Mesendoderm (in vitro differentiated cells): ENCODE measurements at regions not wholly inside any gene's neighbourhood (a gene's known extent, or its start where the extent isn't known, plus 50 kb on each side); places are given as distances from the start of the nearest gene placed in this dataset.

Experiments used
- DNase-seq: peaks from one replicate; pipeline ENCODE4 v3.0.0; 2013
- H2AK5ac ChIP-seq: 2 replicates; pipeline ENCODE4 v1.6.1; 2013; ENCODE audit warnings: low read length, inconsistent platforms
- H2BK120ac ChIP-seq: 2 replicates; pipeline ENCODE4 v1.6.1; 2013; ENCODE audit warnings: low read depth, mild to moderate bottlenecking, low read length, moderate library complexity, mixed read lengths
- H2BK15ac ChIP-seq: replicated peaks from 2 replicates; pipeline ENCODE4 v1.6.1; 2013; ENCODE audit warnings: low read depth, mild to moderate bottlenecking, moderate library complexity
- H2BK5ac ChIP-seq: 2 replicates; pipeline ENCODE4 v1.6.1; 2013; ENCODE audit warnings: low read length, inconsistent platforms
- H3K18ac ChIP-seq: 2 replicates; pipeline ENCODE4 v1.6.1; 2013; ENCODE audit warnings: mild to moderate bottlenecking, low read length, mixed read lengths
- H3K23ac ChIP-seq: one replicate; pipeline ENCODE4 v1.6.1; 2013; ENCODE audit warnings: low read length
- H3K27ac ChIP-seq: 2 replicates; pipeline ENCODE4 v1.5.1; 2013; ENCODE audit warnings: low read depth, mild to moderate bottlenecking, inconsistent platforms, low read length, moderate library complexity
- H3K27me3 ChIP-seq: 2 replicates; pipeline ENCODE4 v1.6.1; 2013; ENCODE audit warnings: low read length, control low read depth, mild to moderate bottlenecking, inconsistent platforms; ENCODE audit not compliant: insufficient read depth, poor library complexity
- H3K36me3 ChIP-seq: 2 replicates; pipeline ENCODE4 v1.6.1; 2013; ENCODE audit warnings: low read length, inconsistent platforms; ENCODE audit not compliant: control insufficient read depth, insufficient read depth
- H3K4ac ChIP-seq: one replicate; pipeline ENCODE4 v1.6.1; 2013; ENCODE audit warnings: low read depth, mild to moderate bottlenecking, low read length, moderate library complexity
- H3K4me1 ChIP-seq: 2 replicates; pipeline ENCODE4 v1.6.1; 2013; ENCODE audit warnings: low read depth, low read length, inconsistent platforms; ENCODE audit not compliant: control insufficient read depth
- H3K4me2 ChIP-seq: 2 replicates; pipeline ENCODE4 v1.6.1; 2013; ENCODE audit warnings: low read length
- H3K4me3 ChIP-seq: 2 replicates; pipeline ENCODE4 v1.5.1; 2013; ENCODE audit warnings: mild to moderate bottlenecking, low read length
- H3K56ac ChIP-seq: one replicate; pipeline ENCODE4 v1.6.1; 2013; ENCODE audit warnings: low read length
- H3K79me1 ChIP-seq: 2 replicates; pipeline ENCODE4 v1.6.1; 2013; ENCODE audit warnings: low read length, inconsistent platforms
- H3K79me2 ChIP-seq: 2 replicates; pipeline ENCODE4 v1.6.1; 2013; ENCODE audit warnings: mild to moderate bottlenecking, low read length; ENCODE audit not compliant: control insufficient read depth, insufficient read depth
- H3K9ac ChIP-seq: 2 replicates; pipeline ENCODE4 v1.6.1; 2013; ENCODE audit warnings: low read length, inconsistent platforms
- H4K5ac ChIP-seq: one replicate; pipeline ENCODE4 v1.6.1; 2013; ENCODE audit warnings: low read length
- H4K8ac ChIP-seq: one replicate; pipeline ENCODE4 v1.6.1; 2013; ENCODE audit warnings: low read depth, mild to moderate bottlenecking, control low read depth, low read length, moderate library complexity
- WGBS: extraction: QIAGEN DNeasy Blood & Tissue Kit; methylation state at CpG from one replicate; pipeline ENCODE4 v1.1.7; 2013; ENCODE audit warnings: low lambda C conversion rate, missing lambda C conversion rate; ENCODE audit not compliant: insufficient coverage; ENCODE audit errors: extremely low coverage; 5-methylcytosine and 5-hydroxymethylcytosine counted together

DNA sequence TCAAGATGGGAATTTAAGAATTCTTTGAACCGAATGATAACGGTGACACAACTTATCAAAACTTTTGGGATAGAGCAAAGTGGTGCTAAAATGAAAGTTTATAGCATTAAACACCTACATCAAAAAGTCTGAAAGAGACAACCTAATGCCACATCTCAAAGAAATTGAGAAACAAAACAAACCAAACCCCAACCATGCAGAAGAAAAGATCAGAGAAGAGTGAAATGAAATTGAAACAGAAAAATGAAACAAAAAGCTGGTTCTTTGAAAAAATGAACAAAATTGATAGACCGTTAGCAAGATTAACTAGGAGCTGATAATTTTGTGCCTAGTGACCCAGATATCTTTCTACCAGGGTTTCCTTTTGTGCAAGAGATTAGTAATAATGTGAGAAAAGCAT lies 248.0 kb upstream of the EYS start:
- DNase-seq, result no peak
- Histone ChIP-seq H3K27ac (no peak overlapping the region), H4K8ac (no peak overlapping the region), H3K9ac (no peak overlapping the region), H3K79me2 (no peaks in the 10 kb centered on the region), H3K23ac (no peak overlapping the region), H3K36me3 (no peaks in the 10 kb centered on the region), H2BK120ac (no peak overlapping the region), H2BK5ac (no peak overlapping the region), H3K27me3 (no peaks in the 10 kb centered on the region), H2BK15ac (no peak overlapping the region), H2AK5ac (no peak overlapping the region), H3K4me3 (no peak overlapping the region), H4K5ac (no peak overlapping the region), H3K4me2 (no peak overlapping the region), H3K4me1 (no peaks in the 10 kb centered on the region), H3K79me1 (no peaks in the 10 kb centered on the region), H3K18ac (no peak overlapping the region), H3K4ac (no peak overlapping the region), H3K56ac (no peak overlapping the region)
- WGBS, result no CpG with 5 or more reads among the region's 3 CpGs

DNA sequence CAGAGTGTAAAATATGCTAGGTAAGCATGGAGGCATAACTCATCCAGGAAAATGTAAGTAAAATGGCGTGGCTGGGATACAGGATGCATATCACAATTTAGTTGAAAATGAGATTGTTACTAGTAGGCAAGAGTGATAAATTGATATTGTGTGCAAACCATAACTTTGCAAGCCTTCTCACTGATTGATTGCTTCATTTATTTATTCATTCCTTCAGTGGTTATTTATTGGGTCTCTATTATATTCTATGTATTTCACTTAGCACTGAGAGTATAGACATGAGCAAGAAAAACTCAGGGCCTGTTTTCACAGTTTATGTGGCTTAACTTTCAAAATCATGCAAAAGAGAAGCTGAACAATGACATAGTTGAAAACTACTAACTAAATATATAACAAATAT lies 241.0 kb upstream of the EYS start:
- H3K4me3 ChIP-seq, result no peak overlapping the region
- no peak for DNase-seq
- no peaks in the 10 kb centered on the region for H3K79me1 ChIP-seq
- H3K23ac ChIP-seq, result no peak overlapping the region
- H2AK5ac ChIP-seq, result no peak overlapping the region
- no peak overlapping the region for H4K5ac ChIP-seq
- no peak overlapping the region for H3K4me2 ChIP-seq
- H3K18ac ChIP-seq, result no peak overlapping the region
- H2BK15ac ChIP-seq, result no peak overlapping the region
- H3K27ac ChIP-seq, result no peak overlapping the region
- H3K9ac ChIP-seq, result no peak overlapping the region
- H3K79me2 ChIP-seq, result no peaks in the 10 kb centered on the region
- H2BK120ac ChIP-seq, result no peak overlapping the region
- no CpG with 5 or more reads among the region's 1 CpG for WGBS
- no peaks in the 10 kb centered on the region for H3K4me1 ChIP-seq
- no peak overlapping the region for H2BK5ac ChIP-seq
- H4K8ac ChIP-seq, result no peak overlapping the region
- H3K56ac ChIP-seq, result no peak overlapping the region
- H3K4ac ChIP-seq, result no peak overlapping the region
- H3K36me3 ChIP-seq, result no peaks in the 10 kb centered on the region
- no peaks in the 10 kb centered on the region for H3K27me3 ChIP-seq

GRCh38 chr6:65943548-65943947 lies 236.5 kb upstream of the EYS start:
- no peaks in the 10 kb centered on the region for H3K79me2 ChIP-seq
- H2BK15ac ChIP-seq, result no peak overlapping the region
- no peak overlapping the region for H2AK5ac ChIP-seq
- DNase-seq, result no peak
- no peak overlapping the region for H3K18ac ChIP-seq
- H3K4me1 ChIP-seq, result no peaks in the 10 kb centered on the region
- WGBS, result no CpG with 5 or more reads among the region's 3 CpGs
- H4K8ac ChIP-seq, result no peak overlapping the region
- no peak overlapping the region for H3K4me3 ChIP-seq
- no peak overlapping the region for H3K4ac ChIP-seq
- no peak overlapping the region for H3K27ac ChIP-seq
- no peak overlapping the region for H3K23ac ChIP-seq
- no peak overlapping the region for H2BK120ac ChIP-seq
- no peak overlapping the region for H4K5ac ChIP-seq
- H2BK5ac ChIP-seq, result no peak overlapping the region
- no peak overlapping the region for H3K4me2 ChIP-seq
- no peak overlapping the region for H3K56ac ChIP-seq
- no peaks in the 10 kb centered on the region for H3K36me3 ChIP-seq
- no peaks in the 10 kb centered on the region for H3K79me1 ChIP-seq
- no peaks in the 10 kb centered on the region for H3K27me3 ChIP-seq
- no peak overlapping the region for H3K9ac ChIP-seq

GRCh38 chr6:65943051-65943450 lies 236.0 kb upstream of the EYS start:
- Histone ChIP-seq H3K36me3 (no peaks in the 10 kb centered on the region), H2BK15ac (no peak overlapping the region), H3K9ac (no peak overlapping the region), H3K4me3 (no peak overlapping the region), H3K27ac (no peak overlapping the region), H3K4ac (no peak overlapping the region), H3K56ac (no peak overlapping the region), H3K23ac (no peak overlapping the region), H4K8ac (no peak overlapping the region), H2BK5ac (no peak overlapping the region), H3K79me2 (no peaks in the 10 kb centered on the region), H3K27me3 (no peaks in the 10 kb centered on the region), H3K4me1 (no peaks in the 10 kb centered on the region), H2BK120ac (no peak overlapping the region), H3K4me2 (no peak overlapping the region), H2AK5ac (no peak overlapping the region), H3K18ac (no peak overlapping the region), H3K79me1 (no peaks in the 10 kb centered on the region), H4K5ac (no peak overlapping the region)
- DNase-seq, result no peak
- whole genome bisulfite sequencing, result no CpG with 5 or more reads among the region's 3 CpGs

- H3K4me3 ChIP-seq, result no peak overlapping the region
- no peak overlapping the region for H4K5ac ChIP-seq
- peak; percentile 10 for DNase-seq
- no peaks in the 10 kb centered on the region for H3K36me3 ChIP-seq
- H4K8ac ChIP-seq, result no peak overlapping the region
- H3K4me1 ChIP-seq, result no peaks in the 10 kb centered on the region
- no peaks in the 10 kb centered on the region for H3K27me3 ChIP-seq
- no peak overlapping the region for H3K56ac ChIP-seq
- H3K4me2 ChIP-seq, result no peak overlapping the region
- H2BK120ac ChIP-seq, result no peak overlapping the region
- H3K18ac ChIP-seq, result no peak overlapping the region
- WGBS, result no CpG with 5 or more reads among the region's 2 CpGs
- H2AK5ac ChIP-seq, result no peak overlapping the region
- H3K23ac ChIP-seq, result no peak overlapping the region
- no peak overlapping the region for H2BK15ac ChIP-seq
- H3K4ac ChIP-seq, result no peak overlapping the region
- H3K79me2 ChIP-seq, result no peaks in the 10 kb centered on the region
- no peaks in the 10 kb centered on the region for H3K79me1 ChIP-seq
- H3K27ac ChIP-seq, result no peak overlapping the region
- no peak overlapping the region for H2BK5ac ChIP-seq
- no peak overlapping the region for H3K9ac ChIP-seq
These were observed 231.0 kb upstream of the EYS start for GRCh38 chr6:65938000-65938399.

DNA sequence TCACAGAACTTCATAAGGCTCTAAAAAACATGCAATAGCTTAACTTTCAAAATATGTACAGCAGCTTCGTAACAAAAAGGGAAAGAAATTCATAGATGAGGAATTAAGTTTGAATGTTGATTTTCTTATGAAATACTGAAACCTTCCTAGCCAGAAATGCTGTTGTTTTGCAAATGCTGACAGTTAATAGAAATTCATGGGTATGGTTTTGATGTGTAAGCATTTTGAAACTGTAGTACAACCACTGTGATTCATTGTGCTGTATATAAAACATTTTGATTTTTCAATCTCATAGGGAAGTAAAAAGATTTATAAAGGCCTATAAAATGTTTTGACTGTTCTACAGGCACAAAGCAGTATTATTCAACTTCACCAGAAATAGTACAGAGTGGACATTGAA lies 228.4 kb upstream of the EYS start:
- no peak overlapping the region for H2BK120ac ChIP-seq
- no peak overlapping the region for H3K4ac ChIP-seq
- no peaks in the 10 kb centered on the region for H3K79me1 ChIP-seq
- H2AK5ac ChIP-seq, result no peak overlapping the region
- H4K8ac ChIP-seq, result no peak overlapping the region
- no peaks in the 10 kb centered on the region for H3K4me1 ChIP-seq
- H3K56ac ChIP-seq, result no peak overlapping the region
- no peaks in the 10 kb centered on the region for H3K79me2 ChIP-seq
- no peak overlapping the region for H3K18ac ChIP-seq
- no peaks in the 10 kb centered on the region for H3K27me3 ChIP-seq
- no peak overlapping the region for H3K4me3 ChIP-seq
- no peak overlapping the region for H3K4me2 ChIP-seq
- H3K36me3 ChIP-seq, result no peaks in the 10 kb centered on the region
- no peak overlapping the region for H4K5ac ChIP-seq
- no peak for DNase-seq
- no peak overlapping the region for H2BK15ac ChIP-seq
- no peak overlapping the region for H3K9ac ChIP-seq
- no CpG with 5 or more reads among the region's 1 CpG for WGBS
- H3K27ac ChIP-seq, result no peak overlapping the region
- no peak overlapping the region for H3K23ac ChIP-seq
- H2BK5ac ChIP-seq, result no peak overlapping the region
